ENCODE measurements at regions not wholly inside any gene's neighbourhood (a gene's known extent, or its start where the extent isn't known, plus 50 kb on each side); places are given as distances from the start of the nearest gene placed in this dataset.
"Not testable (repeated sequence)": the region's sequence is repeated elsewhere in the genome, so short reads cannot be mapped to it uniquely, and the experiment has no call there.

DNA sequence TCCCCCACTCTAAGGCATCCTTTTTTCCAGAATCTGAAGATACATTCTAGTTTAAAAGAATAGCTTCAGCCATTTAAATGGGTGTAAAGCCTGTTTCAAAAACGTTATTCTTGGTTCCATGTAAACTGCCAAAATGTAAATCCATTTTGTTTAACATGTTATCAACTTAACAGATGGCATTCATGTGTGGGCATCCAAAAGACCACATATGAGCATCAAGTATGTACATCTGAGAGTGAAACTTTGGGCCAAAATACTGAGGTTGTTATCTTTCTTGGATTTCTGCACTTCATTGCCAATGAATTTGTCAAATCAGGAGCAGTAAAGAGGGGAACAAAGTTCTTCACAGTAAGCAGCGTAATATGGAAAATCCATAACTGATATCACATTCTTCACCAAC, 395.4 kb downstream of the ZNF804A start:
- DNase-seq (ENCODE audit: low read depth) = no peak
- no peak overlapping the region for H3K4me3 ChIP-seq (ENCODE audit: low read depth, low read length)
- TF ChIP-seq, protein P1, sequence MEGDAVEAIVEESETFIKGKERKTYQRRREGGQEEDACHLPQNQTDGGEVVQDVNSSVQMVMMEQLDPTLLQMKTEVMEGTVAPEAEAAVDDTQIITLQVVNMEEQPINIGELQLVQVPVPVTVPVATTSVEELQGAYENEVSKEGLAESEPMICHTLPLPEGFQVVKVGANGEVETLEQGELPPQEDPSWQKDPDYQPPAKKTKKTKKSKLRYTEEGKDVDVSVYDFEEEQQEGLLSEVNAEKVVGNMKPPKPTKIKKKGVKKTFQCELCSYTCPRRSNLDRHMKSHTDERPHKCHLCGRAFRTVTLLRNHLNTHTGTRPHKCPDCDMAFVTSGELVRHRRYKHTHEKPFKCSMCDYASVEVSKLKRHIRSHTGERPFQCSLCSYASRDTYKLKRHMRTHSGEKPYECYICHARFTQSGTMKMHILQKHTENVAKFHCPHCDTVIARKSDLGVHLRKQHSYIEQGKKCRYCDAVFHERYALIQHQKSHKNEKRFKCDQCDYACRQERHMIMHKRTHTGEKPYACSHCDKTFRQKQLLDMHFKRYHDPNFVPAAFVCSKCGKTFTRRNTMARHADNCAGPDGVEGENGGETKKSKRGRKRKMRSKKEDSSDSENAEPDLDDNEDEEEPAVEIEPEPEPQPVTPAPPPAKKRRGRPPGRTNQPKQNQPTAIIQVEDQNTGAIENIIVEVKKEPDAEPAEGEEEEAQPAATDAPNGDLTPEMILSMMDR (IDR thresholded peaks at IDR 0.05; ENCODE audit: low read depth, low read length, missing control alignments) = no peak

DNA sequence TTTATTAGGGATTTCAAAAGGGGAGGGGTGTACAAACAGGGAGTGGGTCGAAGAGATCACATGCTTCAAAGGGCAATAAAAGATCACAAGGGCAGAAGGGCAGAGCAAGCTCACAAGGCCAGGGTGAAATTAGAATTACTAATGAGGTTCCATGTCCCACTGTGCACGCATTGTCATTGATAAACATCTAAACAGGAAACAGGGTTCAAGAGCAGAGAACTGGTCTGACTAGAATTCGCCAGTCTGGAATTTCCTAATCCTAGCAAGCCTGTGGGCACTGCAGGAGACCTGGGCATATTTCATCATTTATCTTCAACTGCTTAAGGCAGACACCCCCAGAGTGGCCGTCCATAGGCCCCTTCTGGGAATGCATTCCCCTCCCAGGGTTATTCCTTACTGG, 408.2 kb downstream of the ZNF804A start:
- TF ChIP-seq, protein P1 (IDR thresholded peaks at IDR 0.05; ENCODE audit: low read depth, low read length, missing control alignments) = no peak
- no peak for DNase-seq (ENCODE audit: low read depth)
- H3K4me3 ChIP-seq (ENCODE audit: low read depth, low read length) = no peak overlapping the region

DNA sequence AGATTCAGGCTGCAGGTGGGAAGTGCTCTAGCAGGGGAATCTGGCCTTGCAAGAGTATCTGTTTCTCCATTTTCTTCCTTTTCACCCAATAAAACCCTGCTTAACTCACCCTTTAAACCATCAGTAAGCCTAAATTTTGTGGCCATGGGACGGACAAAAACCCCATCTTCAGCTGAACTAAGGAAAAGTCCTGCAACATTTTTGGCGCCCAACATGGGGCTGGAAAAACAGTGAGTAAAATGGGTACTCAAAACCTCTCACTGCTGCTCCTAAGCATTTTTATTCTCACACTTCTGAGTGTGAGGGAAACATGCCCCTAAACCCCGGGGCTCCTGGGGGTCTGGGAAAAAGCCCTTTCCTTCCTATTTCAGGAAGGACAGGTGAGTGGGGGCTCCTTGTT, 414.3 kb downstream of the ZNF804A start:
- DNase-seq (ENCODE audit: low read depth) = no peak
- no peak overlapping the region for H3K4me3 ChIP-seq (ENCODE audit: low read depth, low read length)
- TF ChIP-seq, protein P1 (IDR thresholded peaks at IDR 0.05; ENCODE audit: low read depth, low read length, missing control alignments) = no peak

DNA sequence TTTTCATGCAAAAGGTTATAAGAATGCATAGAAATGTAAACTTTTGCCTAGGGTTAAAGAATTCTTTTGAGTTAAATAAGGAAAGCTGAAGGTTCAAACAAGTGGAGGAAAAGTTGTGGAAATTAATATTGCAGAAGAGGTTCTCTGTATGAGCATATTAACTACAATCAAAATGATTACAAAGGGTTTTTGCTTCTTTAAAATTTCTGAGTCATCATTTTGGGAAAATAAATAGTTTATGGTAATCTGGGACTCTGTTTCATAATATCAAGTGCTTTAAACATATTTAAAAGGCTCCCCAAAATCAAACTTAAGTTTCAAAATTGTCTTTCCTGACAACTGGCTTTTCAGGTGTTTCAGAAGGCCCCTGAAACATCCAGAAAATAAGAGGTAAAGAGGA, 415.7 kb downstream of the ZNF804A start:
- DNase-seq (ENCODE audit: low read depth) = no peak
- H3K4me3 ChIP-seq (ENCODE audit: low read depth, low read length) = no peak overlapping the region
- TF ChIP-seq, protein P1 (IDR thresholded peaks at IDR 0.05; ENCODE audit: low read depth, low read length, missing control alignments) = no peak

DNA sequence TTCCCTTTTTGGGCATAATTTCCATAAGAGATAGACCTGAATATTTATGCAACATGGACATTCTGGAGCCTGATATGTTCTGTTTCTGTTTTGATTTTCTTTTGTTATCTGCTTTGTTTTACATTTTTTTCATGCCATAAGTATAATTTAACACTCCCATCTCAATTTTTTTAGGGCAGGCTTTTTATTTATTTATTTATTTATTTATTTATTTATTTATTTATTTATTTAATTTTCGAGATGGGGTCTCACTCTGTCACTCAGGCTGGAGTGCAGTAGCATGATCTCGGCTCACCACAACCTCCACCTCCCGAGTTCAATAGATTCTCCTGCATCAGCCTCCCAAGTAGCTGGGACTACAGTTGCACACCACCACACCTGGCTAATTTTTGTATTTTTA, 427.6 kb downstream of the ZNF804A start:
- not testable (repeated sequence) for H3K4me3 ChIP-seq (ENCODE audit: low read depth, low read length); DNase-seq (ENCODE audit: low read depth)

DNA sequence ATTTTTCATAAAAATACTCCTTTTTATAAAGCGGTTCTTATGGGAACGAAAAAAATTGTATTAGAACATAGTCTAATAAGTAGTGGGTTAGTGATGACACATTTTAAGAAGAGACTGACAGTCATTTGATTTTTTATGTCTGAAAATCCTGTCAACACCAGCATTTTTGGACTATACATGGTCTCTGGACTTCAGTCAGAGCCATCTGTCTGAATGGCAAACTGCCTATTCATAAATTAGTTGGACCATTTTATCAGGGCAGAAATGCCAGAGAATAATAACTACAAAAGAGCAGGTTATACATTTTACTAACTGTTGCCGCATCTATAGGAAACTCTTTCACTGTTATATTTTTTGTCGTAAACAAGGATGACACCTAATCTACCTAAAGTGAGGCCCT, 437.6 kb downstream of the ZNF804A start:
- H3K4me3 ChIP-seq (ENCODE audit: low read depth, low read length) = no peak overlapping the region
- TF ChIP-seq, protein P1 (IDR thresholded peaks at IDR 0.05; ENCODE audit: low read depth, low read length, missing control alignments) = no peak
- DNase-seq (ENCODE audit: low read depth) = no peak

DNA sequence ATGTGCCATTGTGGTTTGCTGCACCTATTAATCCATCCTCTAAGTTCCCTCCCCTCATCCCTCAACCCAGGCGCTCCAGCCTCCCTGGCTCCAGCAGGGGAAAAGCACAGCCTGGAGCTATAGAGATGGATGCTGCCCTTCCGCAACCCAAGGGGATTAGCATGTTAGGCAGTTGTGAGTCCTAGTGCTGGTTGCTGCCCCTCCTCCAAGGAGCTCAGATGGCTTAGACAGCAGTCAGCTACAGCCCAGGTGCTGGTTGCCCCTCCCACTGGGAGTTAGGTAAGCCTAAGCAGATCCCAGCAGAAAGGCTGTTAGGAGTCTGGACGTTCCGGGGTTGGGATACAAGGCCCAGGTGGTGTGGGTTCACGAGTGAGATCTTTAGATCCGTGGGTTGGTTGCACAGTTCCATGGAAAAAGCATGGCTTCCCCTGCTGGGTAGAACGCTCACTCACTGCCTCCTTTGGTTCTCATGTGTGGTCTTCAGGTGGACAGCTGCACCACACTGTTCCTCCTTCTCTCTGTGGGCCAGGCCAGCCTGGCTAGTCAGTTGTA, 446.1 kb downstream of the ZNF804A start:
- TF ChIP-seq, protein P1 (IDR thresholded peaks at IDR 0.05; ENCODE audit: low read depth, low read length, missing control alignments) = no peak
- no peak for DNase-seq (ENCODE audit: low read depth)
- no peak overlapping the region for H3K4me3 ChIP-seq (ENCODE audit: low read depth, low read length)
